PC-9 (cell line): ENCODE measurements at regions not wholly inside any gene's neighbourhood (a gene's known extent, or its start where the extent isn't known, plus 50 kb on each side); places are given as distances from the start of the nearest gene placed in this dataset.

Experiments used
- BruUV-seq: library from RNA; stranded (reverse); fragments of 400-500 nt; replicated peaks from 2 replicates; lab custom pipeline; 2021; lab: Mats Ljungman, UMichigan
- CTCF ChIA-PET: fragments of 300-600 bp; sonication (Branson Sonifier 250); formaldehyde crosslinking; loops from one replicate; lab custom pipeline; 2022; ENCODE audit warnings: antibody characterized with exemption; lab: Charles Lee
- POLR2A ChIA-PET: fragments of 300-600 bp; sonication (Branson Sonifier 250); formaldehyde crosslinking; loops from one replicate; lab custom pipeline; 2022; ENCODE audit warnings: antibody characterized with exemption; ENCODE audit not compliant: unreplicated experiment; lab: Charles Lee
- DNase-seq, 2 experiments: peaks; one replicate each; pipeline versions ENCODE4 v3.0.0 to v3.0.0-alpha.2; 2015 to 2022; ENCODE audit warnings: mixed read lengths in 1 of 2
- H2AFZ ChIP-seq: fragments of 200-600 bp; sonication (generic); 2 replicates; pipeline ENCODE4 v1.8.1; 2017; ENCODE audit warnings: antibody characterized with exemption
- H3F3A ChIP-seq: fragments of 200-600 bp; sonication (generic); 2 replicates; pipeline ENCODE4 v1.8.1; 2017; ENCODE audit warnings: antibody characterized with exemption, mild to moderate bottlenecking, low read depth; ENCODE audit not compliant: insufficient read depth
- H3K27ac ChIP-seq: fragments of 200-600 bp; sonication (generic); 2 replicates; pipeline ENCODE4 v1.6.1; 2016; ENCODE audit warnings: mixed run types
- H3K27me3 ChIP-seq: fragments of 200-600 bp; sonication (generic); 2 replicates; pipeline ENCODE4 v1.6.1; 2016; ENCODE audit warnings: low read depth, mixed run types; ENCODE audit not compliant: insufficient read depth
- H3K36me3 ChIP-seq: fragments of 200-600 bp; sonication (generic); 2 replicates; pipeline ENCODE4 v1.6.1; 2016; ENCODE audit warnings: low read depth, mixed run types
- H3K4me1 ChIP-seq: fragments of 200-600 bp; sonication (generic); replicated peaks from 2 replicates; pipeline ENCODE4 v1.6.1; 2016; ENCODE audit warnings: mixed run types; ENCODE audit not compliant: insufficient read depth
- H3K4me2 ChIP-seq: fragments of 200-600 bp; sonication (generic); 2 replicates; pipeline ENCODE4 v1.6.1; 2017; ENCODE audit warnings: mixed run types
- H3K4me3 ChIP-seq: fragments of 200-600 bp; sonication (generic); 2 replicates; pipeline ENCODE4 v1.6.1; 2016; ENCODE audit warnings: mixed run types
- H3K79me2 ChIP-seq: fragments of 200-600 bp; sonication (generic); 2 replicates; pipeline ENCODE4 v1.6.1; 2017; ENCODE audit warnings: low read depth, mixed run types
- H3K9me2 ChIP-seq: fragments of 200-600 bp; sonication (generic); 2 replicates; pipeline ENCODE4 v1.8.1; 2017; ENCODE audit warnings: mild to moderate bottlenecking; ENCODE audit not compliant: insufficient read depth
- H3K9me3 ChIP-seq: fragments of 200-600 bp; sonication (generic); 2 replicates; pipeline ENCODE4 v1.8.1; 2016; ENCODE audit warnings: low read depth; ENCODE audit not compliant: insufficient read depth
- H4K20me1 ChIP-seq: fragments of 200-600 bp; sonication (generic); 2 replicates; pipeline ENCODE4 v1.8.1; 2017; ENCODE audit not compliant: insufficient read depth
- EZH2 ChIP-seq: fragments of 200-600 bp; sonication (generic); IDR thresholded peaks from 2 replicates; pipeline ENCODE4 v1.8.0; 2017; ENCODE audit warnings: antibody characterized with exemption, low read depth
- intact Hi-C: fragments of 100-400 bp; cut with micrococcal nuclease; formaldehyde crosslinking; loops from one replicate; pipeline ENCODE4 v1.10.0; 2022; ENCODE audit not compliant: unreplicated experiment
- TF ChIP-seq, protein P1 (sequence below): fragments of 200-600 bp; sonication (generic); conservative IDR thresholded peaks from 2 replicates; pipeline ENCODE4 v1.6.1; 2017; ENCODE audit warnings: mixed run types, antibody characterized with exemption, mild to moderate bottlenecking, moderate library complexity

DNA sequence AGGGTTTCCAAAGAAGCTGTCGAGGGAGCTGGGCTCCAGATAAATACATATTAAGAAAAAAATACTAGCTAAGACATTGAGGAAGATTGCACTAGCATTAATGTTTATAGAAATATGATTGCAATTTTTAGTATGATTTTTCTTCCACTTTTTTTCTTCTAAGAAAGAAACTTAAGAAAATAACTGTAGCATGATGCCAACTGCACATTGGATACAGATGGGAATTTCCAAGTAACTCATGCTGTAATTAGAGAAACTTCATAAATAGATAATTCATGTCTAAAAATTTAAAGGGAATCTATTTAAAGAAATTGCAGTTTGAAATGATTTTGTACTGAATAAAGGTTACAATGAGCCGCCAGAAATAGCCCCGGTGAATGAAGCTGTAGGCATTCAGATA lies 119.4 kb downstream of the POLR1F start:
- no peak overlapping the region for H3K4me2 ChIP-seq
- no peak overlapping the region for H3K27ac ChIP-seq
- no peaks in the 10 kb centered on the region for H3K79me2 ChIP-seq
- CTCF ChIA-PET = no interaction called here
- DNase-seq = no peak
- H4K20me1 ChIP-seq = no peaks in the 10 kb centered on the region
- no peaks in the 10 kb centered on the region for H3F3A ChIP-seq
- no peaks in the 10 kb centered on the region for H3K27me3 ChIP-seq
- no peak overlapping the region for H2AFZ ChIP-seq
- no TSS peak for BruUV-seq
- no peaks in the 10 kb centered on the region for H3K9me3 ChIP-seq
- no peaks in the 10 kb centered on the region for H3K4me1 ChIP-seq
- intact Hi-C loops = loop anchor here (10.0 kb wide), 1 partner anchor 465 kb away; no protein-coding TSS in a partner anchor
- H3K4me3 ChIP-seq = no peak overlapping the region
- TF ChIP-seq, protein P1, sequence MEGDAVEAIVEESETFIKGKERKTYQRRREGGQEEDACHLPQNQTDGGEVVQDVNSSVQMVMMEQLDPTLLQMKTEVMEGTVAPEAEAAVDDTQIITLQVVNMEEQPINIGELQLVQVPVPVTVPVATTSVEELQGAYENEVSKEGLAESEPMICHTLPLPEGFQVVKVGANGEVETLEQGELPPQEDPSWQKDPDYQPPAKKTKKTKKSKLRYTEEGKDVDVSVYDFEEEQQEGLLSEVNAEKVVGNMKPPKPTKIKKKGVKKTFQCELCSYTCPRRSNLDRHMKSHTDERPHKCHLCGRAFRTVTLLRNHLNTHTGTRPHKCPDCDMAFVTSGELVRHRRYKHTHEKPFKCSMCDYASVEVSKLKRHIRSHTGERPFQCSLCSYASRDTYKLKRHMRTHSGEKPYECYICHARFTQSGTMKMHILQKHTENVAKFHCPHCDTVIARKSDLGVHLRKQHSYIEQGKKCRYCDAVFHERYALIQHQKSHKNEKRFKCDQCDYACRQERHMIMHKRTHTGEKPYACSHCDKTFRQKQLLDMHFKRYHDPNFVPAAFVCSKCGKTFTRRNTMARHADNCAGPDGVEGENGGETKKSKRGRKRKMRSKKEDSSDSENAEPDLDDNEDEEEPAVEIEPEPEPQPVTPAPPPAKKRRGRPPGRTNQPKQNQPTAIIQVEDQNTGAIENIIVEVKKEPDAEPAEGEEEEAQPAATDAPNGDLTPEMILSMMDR = no peak
- no peak for TF ChIP-seq EZH2
- POLR2A ChIA-PET = no interaction called here
- no peaks in the 10 kb centered on the region for H3K36me3 ChIP-seq
- peaks cover 4% of the 10 kb centered on the region for H3K9me2 ChIP-seq

DNA sequence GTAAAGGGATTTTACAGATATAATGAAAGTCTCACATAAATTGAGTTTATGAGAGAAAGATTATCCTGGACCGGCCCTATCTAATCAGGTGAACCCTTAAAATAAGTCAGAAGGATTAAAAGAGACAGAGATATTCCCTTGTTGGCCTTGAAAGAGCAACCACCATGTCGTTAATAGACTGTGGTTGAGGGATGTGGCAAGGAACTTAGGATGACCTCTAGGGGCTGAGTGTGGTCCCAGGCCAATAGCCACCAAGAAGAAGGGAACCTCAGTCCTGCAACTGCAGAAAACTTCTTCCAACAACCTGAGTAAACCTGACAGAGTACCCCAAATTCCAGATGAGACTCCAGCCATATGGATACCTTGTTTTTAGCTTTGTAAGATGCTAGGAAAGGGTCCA lies 121.5 kb downstream of the POLR1F start:
- Histone ChIP-seq H3K79me2 (no peaks in the 10 kb centered on the region), H3K27me3 (no peaks in the 10 kb centered on the region), H3K4me3 (no peak overlapping the region), H3K9me3 (no peaks in the 10 kb centered on the region), H3K27ac (no peak overlapping the region), H3K4me1 (no peaks in the 10 kb centered on the region), H3K9me2 (peaks cover 4% of the 10 kb centered on the region; the same call in 1 of the 2 replicates), H3K36me3 (no peaks in the 10 kb centered on the region), H2AFZ (no peak overlapping the region), H3K4me2 (no peak overlapping the region), H3F3A (no peaks in the 10 kb centered on the region), H4K20me1 (no peaks in the 10 kb centered on the region)
- no peak for TF ChIP-seq EZH2
- TF ChIP-seq, protein P1 = no peak; the same call in 1 of the 2 replicates
- no TSS peak for BruUV-seq
- intact Hi-C loops = loop anchor here (10.0 kb wide), 1 partner anchor 462 kb away; no protein-coding TSS in a partner anchor
- no peak for DNase-seq
- POLR2A ChIA-PET = no interaction called here
- CTCF ChIA-PET = no interaction called here

DNA sequence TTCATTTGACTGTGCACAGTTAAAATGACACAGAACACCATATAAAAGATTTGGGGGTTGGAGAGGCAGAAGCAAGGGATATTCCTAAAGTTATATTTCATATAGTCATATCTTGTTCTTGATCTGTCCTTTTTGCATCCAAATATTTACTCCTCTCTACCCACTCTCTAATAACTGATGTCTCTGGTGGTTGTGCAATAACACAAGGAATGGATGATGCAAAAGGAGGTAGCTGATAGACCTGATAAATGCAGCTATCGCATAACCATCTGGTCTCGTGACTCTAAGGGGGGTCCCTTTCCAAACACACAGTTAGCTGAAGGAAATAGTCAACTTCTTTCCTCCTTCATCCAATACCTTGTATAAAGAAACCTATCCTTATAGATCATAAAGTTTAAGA lies 123.1 kb downstream of the POLR1F start:
- H3F3A ChIP-seq = no peaks in the 10 kb centered on the region
- no peaks in the 10 kb centered on the region for H3K79me2 ChIP-seq
- no peaks in the 10 kb centered on the region for H3K36me3 ChIP-seq
- ChIA-PET POLR2A (no interaction called here), CTCF (no interaction called here)
- H3K9me3 ChIP-seq = no peaks in the 10 kb centered on the region
- no peak overlapping the region for H3K4me2 ChIP-seq
- no TSS peak for BruUV-seq
- H3K27me3 ChIP-seq = no peaks in the 10 kb centered on the region
- H3K9me2 ChIP-seq = peaks cover 4% of the 10 kb centered on the region; the same call in 1 of the 2 replicates
- no peak for TF ChIP-seq EZH2
- TF ChIP-seq, protein P1 = no peak
- no peak overlapping the region for H2AFZ ChIP-seq
- no peaks in the 10 kb centered on the region for H4K20me1 ChIP-seq
- DNase-seq = no peak
- H3K4me1 ChIP-seq = no peaks in the 10 kb centered on the region
- H3K27ac ChIP-seq = no peak overlapping the region
- H3K4me3 ChIP-seq = no peak overlapping the region
- intact Hi-C loops = loop anchor here (10.0 kb wide), 1 partner anchor 461 kb away; no protein-coding TSS in a partner anchor
